ENCODE measurements at regions not wholly inside any gene's neighbourhood (a gene's known extent, or its start where the extent isn't known, plus 50 kb on each side); places are given as distances from the start of the nearest gene placed in this dataset.
"Not testable (repeated sequence)": the region's sequence is repeated elsewhere in the genome, so short reads cannot be mapped to it uniquely, and the experiment has no call there.

DNA sequence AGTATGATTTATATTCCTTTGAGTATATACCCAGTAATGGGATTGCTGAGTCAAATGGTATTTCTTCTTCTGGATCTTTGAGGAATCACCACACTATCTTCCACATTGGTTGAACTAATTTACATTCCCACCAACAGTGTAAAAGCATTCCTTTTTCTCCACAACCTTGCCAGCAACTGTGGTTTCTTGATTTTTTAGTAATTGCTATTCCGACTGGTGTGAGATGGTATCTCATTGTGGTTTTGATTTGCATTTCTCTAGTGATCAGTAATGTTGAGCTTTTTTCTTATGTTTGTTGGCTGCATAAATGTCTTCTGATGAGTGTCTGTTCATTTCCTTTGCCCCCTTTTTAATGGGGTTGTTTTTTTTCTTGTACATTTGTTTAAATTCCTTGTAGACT is 228.3 kb downstream of the BTBD3 start:
- not testable (repeated sequence) for TF ChIP-seq TCF4 (CRISPR knock-in tag; IDR thresholded peaks at IDR 0.05; ENCODE audit: borderline replicate concordance); RARB (CRISPR knock-in tag; IDR thresholded peaks at IDR 0.05); OSR1 (CRISPR knock-in tag; IDR thresholded peaks at IDR 0.05); GLIS3 (CRISPR knock-in tag; IDR thresholded peaks at IDR 0.05)
- TF ChIP-seq, protein P1, sequence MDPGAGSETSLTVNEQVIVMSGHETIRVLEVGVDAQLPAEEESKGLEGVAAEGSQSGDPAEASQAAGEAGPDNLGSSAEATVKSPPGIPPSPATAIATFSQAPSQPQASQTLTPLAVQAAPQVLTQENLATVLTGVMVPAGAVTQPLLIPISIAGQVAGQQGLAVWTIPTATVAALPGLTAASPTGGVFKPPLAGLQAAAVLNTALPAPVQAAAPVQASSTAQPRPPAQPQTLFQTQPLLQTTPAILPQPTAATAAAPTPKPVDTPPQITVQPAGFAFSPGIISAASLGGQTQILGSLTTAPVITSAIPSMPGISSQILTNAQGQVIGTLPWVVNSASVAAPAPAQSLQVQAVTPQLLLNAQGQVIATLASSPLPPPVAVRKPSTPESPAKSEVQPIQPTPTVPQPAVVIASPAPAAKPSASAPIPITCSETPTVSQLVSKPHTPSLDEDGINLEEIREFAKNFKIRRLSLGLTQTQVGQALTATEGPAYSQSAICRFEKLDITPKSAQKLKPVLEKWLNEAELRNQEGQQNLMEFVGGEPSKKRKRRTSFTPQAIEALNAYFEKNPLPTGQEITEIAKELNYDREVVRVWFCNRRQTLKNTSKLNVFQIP (CRISPR knock-in tag; IDR thresholded peaks at IDR 0.05; ENCODE audit: borderline replicate concordance, low read depth), result not testable (repeated sequence)
- TF ChIP-seq, protein P2, sequence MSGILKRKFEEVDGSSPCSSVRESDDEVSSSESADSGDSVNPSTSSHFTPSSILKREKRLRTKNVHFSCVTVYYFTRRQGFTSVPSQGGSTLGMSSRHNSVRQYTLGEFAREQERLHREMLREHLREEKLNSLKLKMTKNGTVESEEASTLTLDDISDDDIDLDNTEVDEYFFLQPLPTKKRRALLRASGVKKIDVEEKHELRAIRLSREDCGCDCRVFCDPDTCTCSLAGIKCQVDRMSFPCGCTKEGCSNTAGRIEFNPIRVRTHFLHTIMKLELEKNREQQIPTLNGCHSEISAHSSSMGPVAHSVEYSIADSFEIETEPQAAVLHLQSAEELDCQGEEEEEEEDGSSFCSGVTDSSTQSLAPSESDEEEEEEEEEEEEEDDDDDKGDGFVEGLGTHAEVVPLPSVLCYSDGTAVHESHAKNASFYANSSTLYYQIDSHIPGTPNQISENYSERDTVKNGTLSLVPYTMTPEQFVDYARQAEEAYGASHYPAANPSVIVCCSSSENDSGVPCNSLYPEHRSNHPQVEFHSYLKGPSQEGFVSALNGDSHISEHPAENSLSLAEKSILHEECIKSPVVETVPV (CRISPR knock-in tag; IDR thresholded peaks at IDR 0.05), result not testable (repeated sequence)
